GM10266 (cell line): ENCODE measurements at regions not wholly inside any gene's neighbourhood (a gene's known extent, or its start where the extent isn't known, plus 50 kb on each side); places are given as distances from the start of the nearest gene placed in this dataset.

ENCODE experiments used
- DNase-seq: peaks from one replicate; pipeline ENCODE4 v3.0.0; 2012; ENCODE audit errors: extremely low spot score
- TF ChIP-seq, protein P1 (sequence below): IDR thresholded peaks from 2 replicates; pipeline ENCODE4 v1.5.1; 2012; ENCODE audit warnings: mild to moderate bottlenecking, low read depth; ENCODE audit not compliant: control insufficient read depth, insufficient read depth; ENCODE audit errors: missing control alignments

DNA sequence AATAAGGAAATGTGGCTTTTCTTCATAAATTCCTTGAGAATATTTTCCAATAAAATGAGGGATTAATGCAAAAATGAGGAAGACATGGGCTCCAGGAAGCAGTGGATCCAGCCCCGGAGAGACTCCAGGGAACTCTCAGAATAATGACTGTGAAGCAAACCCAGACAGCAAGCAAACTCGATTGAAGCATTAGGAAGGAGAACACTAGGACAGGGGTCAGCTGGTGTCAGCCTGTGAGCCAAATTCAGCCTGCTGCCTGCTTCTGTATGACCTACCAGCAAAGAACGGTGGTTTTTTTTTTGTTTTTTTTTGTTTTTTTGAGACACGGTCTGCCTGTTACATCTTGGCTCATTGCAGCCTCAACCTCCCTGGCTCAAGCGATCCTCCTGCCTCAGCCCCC is 133.9 kb upstream of the FOXN2 start:
- TF ChIP-seq, protein P1, sequence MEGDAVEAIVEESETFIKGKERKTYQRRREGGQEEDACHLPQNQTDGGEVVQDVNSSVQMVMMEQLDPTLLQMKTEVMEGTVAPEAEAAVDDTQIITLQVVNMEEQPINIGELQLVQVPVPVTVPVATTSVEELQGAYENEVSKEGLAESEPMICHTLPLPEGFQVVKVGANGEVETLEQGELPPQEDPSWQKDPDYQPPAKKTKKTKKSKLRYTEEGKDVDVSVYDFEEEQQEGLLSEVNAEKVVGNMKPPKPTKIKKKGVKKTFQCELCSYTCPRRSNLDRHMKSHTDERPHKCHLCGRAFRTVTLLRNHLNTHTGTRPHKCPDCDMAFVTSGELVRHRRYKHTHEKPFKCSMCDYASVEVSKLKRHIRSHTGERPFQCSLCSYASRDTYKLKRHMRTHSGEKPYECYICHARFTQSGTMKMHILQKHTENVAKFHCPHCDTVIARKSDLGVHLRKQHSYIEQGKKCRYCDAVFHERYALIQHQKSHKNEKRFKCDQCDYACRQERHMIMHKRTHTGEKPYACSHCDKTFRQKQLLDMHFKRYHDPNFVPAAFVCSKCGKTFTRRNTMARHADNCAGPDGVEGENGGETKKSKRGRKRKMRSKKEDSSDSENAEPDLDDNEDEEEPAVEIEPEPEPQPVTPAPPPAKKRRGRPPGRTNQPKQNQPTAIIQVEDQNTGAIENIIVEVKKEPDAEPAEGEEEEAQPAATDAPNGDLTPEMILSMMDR, result no peak
- DNase-seq, result no peak

DNA sequence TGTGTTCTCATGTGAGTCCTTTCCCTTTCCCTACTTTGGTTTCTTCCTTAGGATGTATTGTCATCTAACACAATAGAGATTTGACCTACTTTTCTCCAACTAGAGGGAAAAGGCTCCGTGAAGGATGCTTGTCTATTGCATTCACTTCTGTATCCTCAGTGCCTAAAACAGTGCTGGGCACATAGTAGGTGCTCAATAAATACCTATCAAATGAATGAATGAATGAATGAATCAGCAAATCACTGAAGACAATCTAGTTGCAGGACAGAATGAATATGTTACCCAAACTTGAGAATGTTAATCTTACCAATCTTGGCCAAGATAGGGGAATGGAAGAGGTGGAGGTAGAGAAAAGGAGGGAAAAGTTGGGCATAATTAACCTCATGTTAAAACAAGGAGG is 131.2 kb upstream of the FOXN2 start:
- DNase-seq, result no peak
- TF ChIP-seq, protein P1, result no peak

DNA sequence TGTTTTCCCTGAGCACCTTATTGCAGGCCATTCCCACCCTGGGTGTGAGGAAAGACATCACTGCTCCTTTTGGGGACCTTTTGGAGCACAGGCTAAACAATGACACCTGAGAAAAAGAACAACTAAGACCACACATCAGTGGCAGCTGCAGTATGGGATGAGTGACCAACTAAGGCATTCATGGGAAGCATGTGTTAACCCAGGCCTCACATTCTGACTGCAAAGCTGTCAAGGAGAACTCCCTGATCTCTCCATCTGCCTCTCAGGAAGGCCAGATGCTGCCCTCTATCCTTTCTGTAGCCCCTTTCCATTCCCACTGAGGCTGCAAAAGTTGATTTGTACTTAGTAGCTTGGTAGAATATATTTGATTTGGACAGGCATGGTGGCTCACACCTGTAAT is 130.5 kb upstream of the FOXN2 start:
- no peak for DNase-seq
- TF ChIP-seq, protein P1, result no peak

DNA sequence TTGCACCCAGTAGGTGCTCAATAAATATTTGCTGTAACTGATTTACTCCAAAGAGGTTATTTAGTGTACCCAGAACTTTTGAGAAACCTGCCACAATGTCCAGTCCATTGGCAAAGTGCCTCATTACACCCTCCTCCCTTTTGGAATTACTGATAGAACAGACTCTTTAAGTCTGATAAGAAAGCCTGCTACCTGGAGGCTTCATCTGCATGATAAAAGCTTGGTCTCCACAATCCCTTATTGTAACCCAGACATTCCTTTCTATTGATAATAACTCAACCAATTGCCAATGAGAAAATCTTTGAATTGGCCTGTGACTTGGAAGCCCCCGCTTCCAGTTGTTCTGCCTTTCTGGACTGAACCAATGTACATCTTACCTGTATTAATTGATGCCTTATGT is 127.0 kb upstream of the FOXN2 start:
- no peak for DNase-seq
- TF ChIP-seq, protein P1, result no peak

DNA sequence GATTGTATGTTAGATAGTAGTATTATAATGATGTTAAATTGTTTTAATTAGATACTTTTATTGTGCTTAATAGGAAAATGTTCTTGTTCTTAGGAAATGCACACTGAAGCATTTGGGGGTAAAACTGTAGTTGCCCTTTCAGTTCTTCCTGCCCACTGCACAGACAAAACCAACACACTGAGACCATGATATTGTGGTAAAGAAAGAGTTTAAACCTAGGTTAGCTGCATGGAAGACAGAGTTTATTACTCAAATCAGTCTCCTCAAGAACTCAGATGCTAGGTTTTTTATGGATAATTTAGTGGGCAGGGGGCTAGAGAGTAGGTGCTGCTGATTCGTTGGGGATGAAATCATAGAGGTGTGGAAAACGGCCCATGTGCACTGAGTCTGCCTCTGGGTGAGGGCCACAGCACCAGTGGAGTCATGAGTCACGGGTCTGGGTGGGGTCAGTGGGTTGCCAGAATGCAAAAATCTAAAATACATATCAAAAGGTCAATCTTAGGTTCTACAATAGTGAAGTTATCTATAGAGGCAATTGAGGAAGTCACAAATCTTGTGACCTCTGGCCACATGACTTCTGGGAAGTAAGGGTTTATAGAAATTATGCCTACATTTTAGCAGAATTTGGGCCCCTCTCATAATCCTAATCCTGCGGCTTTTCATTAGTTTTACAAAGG is 124.8 kb upstream of the FOXN2 start:
- DNase-seq, result no peak
- TF ChIP-seq, protein P1, result no peak

DNA sequence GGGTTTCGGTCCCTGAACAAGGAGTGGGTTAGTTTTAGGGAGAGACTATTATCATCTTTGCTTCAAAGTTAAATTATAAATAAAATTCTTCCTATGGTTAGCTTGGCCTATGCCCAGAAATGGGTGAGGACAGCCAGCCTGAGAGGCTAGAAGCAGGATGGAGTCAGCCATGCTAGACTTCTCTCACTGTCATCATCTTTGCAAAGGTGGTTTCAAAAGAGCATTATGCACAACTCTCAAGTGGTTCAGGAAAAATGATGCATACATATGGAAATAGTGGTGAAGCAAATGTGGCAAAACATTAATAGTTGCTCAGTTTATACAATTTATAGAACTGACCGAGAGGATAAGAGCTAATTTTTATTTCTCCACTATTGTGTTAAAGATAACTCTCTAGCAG is 124.3 kb upstream of the FOXN2 start:
- no peak for DNase-seq

DNA sequence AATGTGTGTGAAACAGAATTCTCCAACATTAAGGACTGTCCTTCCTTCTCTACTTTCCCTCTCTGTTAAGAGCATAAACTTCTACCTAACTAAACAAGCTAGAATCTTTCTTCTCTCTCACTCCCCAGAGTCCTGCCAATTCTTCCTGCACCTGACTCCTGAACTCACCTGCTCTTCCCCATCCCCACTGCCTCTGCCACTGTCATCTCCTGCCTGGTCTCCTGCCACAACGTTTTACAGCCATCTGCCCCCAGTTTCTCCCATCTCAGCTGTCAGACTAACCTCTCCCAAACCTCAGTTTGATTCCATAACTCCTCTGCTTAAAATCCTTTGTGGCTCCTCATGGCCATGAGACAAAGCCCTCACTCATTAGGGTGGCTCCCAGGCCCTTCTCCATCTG is 119.8 kb upstream of the FOXN2 start:
- TF ChIP-seq, protein P1, result no peak
- DNase-seq, result no peak

More for the DNA sequence above, 124.3 kb upstream of the FOXN2 start:
- TF ChIP-seq, protein P1, result no peak
